ENCODE measurements at regions not wholly inside any gene's neighbourhood (a gene's known extent, or its start where the extent isn't known, plus 50 kb on each side); places are given as distances from the start of the nearest gene placed in this dataset.

- Histone ChIP-seq H2AFZ (ENCODE audit: insufficient read depth, low read length, poor library complexity) (no peak overlapping the region), H3K9me3 (ENCODE audit: insufficient read depth, low read depth, low read length) (no peaks in the 10 kb centered on the region), H4K12ac (ENCODE audit: low read depth, low read length) (no peak overlapping the region), H2AK5ac (ENCODE audit: low read length) (no peak overlapping the region), H3K14ac (ENCODE audit: low read length) (no peak overlapping the region), H3K27me3 (ENCODE audit: insufficient read depth, low read length) (no peaks in the 10 kb centered on the region), H3K9ac (ENCODE audit: low read length) (no peak overlapping the region), H2BK5ac (ENCODE audit: low read depth, low read length, poor library complexity) (no peak overlapping the region), H3K27ac (ENCODE audit: low read depth, low read length) (no peak overlapping the region), H3K23ac (ENCODE audit: low read length) (no peak overlapping the region), H2BK12ac (ENCODE audit: low read length) (no peak overlapping the region), H4K8ac (ENCODE audit: low read depth, low read length) (no peak overlapping the region), H3K18ac (ENCODE audit: low read length) (no peak overlapping the region), H2BK120ac (ENCODE audit: insufficient read depth, low read length, poor library complexity) (no peak overlapping the region), H3K36me3 (ENCODE audit: control insufficient read depth in 1 of 2, insufficient read depth in 2 of 2, low read length in 2 of 2) (no peaks in the 10 kb centered on the region), H4K91ac (ENCODE audit: low read depth, low read length) (no peak overlapping the region), H3K79me1 (ENCODE audit: low read length) (no peaks in the 10 kb centered on the region), H3K4me3 (ENCODE audit: low read depth, low read length) (no peak overlapping the region), H3K79me2 (ENCODE audit: control insufficient read depth, insufficient read depth, low read length, poor library complexity) (no peaks in the 10 kb centered on the region), H3K4ac (ENCODE audit: low read depth, low read length) (no peak overlapping the region), H3K4me2 (ENCODE audit: low read length) (no peak overlapping the region), H3K4me1 (ENCODE audit: control insufficient read depth in 1 of 2, insufficient read depth in 2 of 2, low read length in 2 of 2) (no peaks in the 10 kb centered on the region)
- WGBS (ENCODE audit: extremely low coverage, insufficient coverage, insufficient read length): no CpG with 5 or more reads among the region's 3 CpGs
- no peak for DNase-seq
Measured at GRCh38 chr5:145668714-145669113, 166.4 kb downstream of the PRELID2 start.

GRCh38 chr5:145667742-145668141 lies 167.4 kb downstream of the PRELID2 start:
- no CpG with 5 or more reads among the region's 3 CpGs for WGBS (ENCODE audit: extremely low coverage, insufficient coverage, insufficient read length)
- Histone ChIP-seq H4K12ac (ENCODE audit: low read depth, low read length) (no peak overlapping the region), H4K8ac (ENCODE audit: low read depth, low read length) (no peak overlapping the region), H3K36me3 (ENCODE audit: control insufficient read depth in 1 of 2, insufficient read depth in 2 of 2, low read length in 2 of 2) (no peaks in the 10 kb centered on the region), H3K79me2 (ENCODE audit: control insufficient read depth, insufficient read depth, low read length, poor library complexity) (no peaks in the 10 kb centered on the region), H3K18ac (ENCODE audit: low read length) (no peak overlapping the region), H3K4ac (ENCODE audit: low read depth, low read length) (no peak overlapping the region), H3K9ac (ENCODE audit: low read length) (no peak overlapping the region), H2BK120ac (ENCODE audit: insufficient read depth, low read length, poor library complexity) (no peak overlapping the region), H3K27me3 (ENCODE audit: insufficient read depth, low read length) (no peaks in the 10 kb centered on the region), H3K79me1 (ENCODE audit: low read length) (no peaks in the 10 kb centered on the region), H3K27ac (ENCODE audit: low read depth, low read length) (no peak overlapping the region), H3K4me3 (ENCODE audit: low read depth, low read length) (no peak overlapping the region), H3K4me1 (ENCODE audit: control insufficient read depth in 1 of 2, insufficient read depth in 2 of 2, low read length in 2 of 2) (no peaks in the 10 kb centered on the region), H2AK5ac (ENCODE audit: low read length) (no peak overlapping the region), H4K91ac (ENCODE audit: low read depth, low read length) (no peak overlapping the region), H3K23ac (ENCODE audit: low read length) (no peak overlapping the region), H2BK12ac (ENCODE audit: low read length) (no peak overlapping the region), H2BK5ac (ENCODE audit: low read depth, low read length, poor library complexity) (no peak overlapping the region), H3K9me3 (ENCODE audit: insufficient read depth, low read depth, low read length) (no peaks in the 10 kb centered on the region), H2AFZ (ENCODE audit: insufficient read depth, low read length, poor library complexity) (no peak overlapping the region), H3K4me2 (ENCODE audit: low read length) (no peak overlapping the region), H3K14ac (ENCODE audit: low read length) (no peak overlapping the region)
- no peak for DNase-seq

GRCh38 chr5:145666591-145666990 lies 168.6 kb downstream of the PRELID2 start:
- Histone ChIP-seq H2BK120ac (ENCODE audit: insufficient read depth, low read length, poor library complexity) (no peak overlapping the region), H3K18ac (ENCODE audit: low read length) (no peak overlapping the region), H4K91ac (ENCODE audit: low read depth, low read length) (no peak overlapping the region), H3K36me3 (ENCODE audit: control insufficient read depth in 1 of 2, insufficient read depth in 2 of 2, low read length in 2 of 2) (no peaks in the 10 kb centered on the region), H3K27me3 (ENCODE audit: insufficient read depth, low read length) (no peaks in the 10 kb centered on the region), H4K12ac (ENCODE audit: low read depth, low read length) (no peak overlapping the region), H4K8ac (ENCODE audit: low read depth, low read length) (no peak overlapping the region), H3K79me2 (ENCODE audit: control insufficient read depth, insufficient read depth, low read length, poor library complexity) (no peaks in the 10 kb centered on the region), H3K4ac (ENCODE audit: low read depth, low read length) (no peak overlapping the region), H3K4me2 (ENCODE audit: low read length) (no peak overlapping the region), H3K4me1 (ENCODE audit: control insufficient read depth in 1 of 2, insufficient read depth in 2 of 2, low read length in 2 of 2) (no peaks in the 10 kb centered on the region), H3K4me3 (ENCODE audit: low read depth, low read length) (no peak overlapping the region), H3K79me1 (ENCODE audit: low read length) (no peaks in the 10 kb centered on the region), H3K23ac (ENCODE audit: low read length) (no peak overlapping the region), H3K9me3 (ENCODE audit: insufficient read depth, low read depth, low read length) (no peaks in the 10 kb centered on the region), H2BK5ac (ENCODE audit: low read depth, low read length, poor library complexity) (no peak overlapping the region), H2AFZ (ENCODE audit: insufficient read depth, low read length, poor library complexity) (no peak overlapping the region), H2AK5ac (ENCODE audit: low read length) (no peak overlapping the region), H3K9ac (ENCODE audit: low read length) (no peak overlapping the region), H2BK12ac (ENCODE audit: low read length) (no peak overlapping the region), H3K27ac (ENCODE audit: low read depth, low read length) (no peak overlapping the region), H3K14ac (ENCODE audit: low read length) (no peak overlapping the region)
- no CpG with 5 or more reads among the region's 3 CpGs for WGBS (ENCODE audit: extremely low coverage, insufficient coverage, insufficient read length)
- no peak for DNase-seq

- Histone ChIP-seq H2BK5ac (ENCODE audit: low read depth, low read length, poor library complexity) (no peak overlapping the region), H3K27ac (ENCODE audit: low read depth, low read length) (no peak overlapping the region), H3K23ac (ENCODE audit: low read length) (no peak overlapping the region), H4K8ac (ENCODE audit: low read depth, low read length) (no peak overlapping the region), H2BK12ac (ENCODE audit: low read length) (no peak overlapping the region), H3K18ac (ENCODE audit: low read length) (no peak overlapping the region), H3K27me3 (ENCODE audit: insufficient read depth, low read length) (no peaks in the 10 kb centered on the region), H3K4me1 (ENCODE audit: control insufficient read depth in 1 of 2, insufficient read depth in 2 of 2, low read length in 2 of 2) (no peaks in the 10 kb centered on the region), H2AFZ (ENCODE audit: insufficient read depth, low read length, poor library complexity) (no peak overlapping the region), H2BK120ac (ENCODE audit: insufficient read depth, low read length, poor library complexity) (no peak overlapping the region), H2AK5ac (ENCODE audit: low read length) (no peak overlapping the region), H3K79me1 (ENCODE audit: low read length) (no peaks in the 10 kb centered on the region), H3K4me2 (ENCODE audit: low read length) (no peak overlapping the region), H3K14ac (ENCODE audit: low read length) (no peak overlapping the region), H3K4ac (ENCODE audit: low read depth, low read length) (no peak overlapping the region), H3K9me3 (ENCODE audit: insufficient read depth, low read depth, low read length) (no peaks in the 10 kb centered on the region), H4K12ac (ENCODE audit: low read depth, low read length) (no peak overlapping the region), H3K4me3 (ENCODE audit: low read depth, low read length) (no peak overlapping the region), H3K36me3 (ENCODE audit: control insufficient read depth in 1 of 2, insufficient read depth in 2 of 2, low read length in 2 of 2) (no peaks in the 10 kb centered on the region), H4K91ac (ENCODE audit: low read depth, low read length) (no peak overlapping the region), H3K9ac (ENCODE audit: low read length) (no peak overlapping the region), H3K79me2 (ENCODE audit: control insufficient read depth, insufficient read depth, low read length, poor library complexity) (no peaks in the 10 kb centered on the region)
- no peak for DNase-seq
- no CpG with 5 or more reads among the region's 3 CpGs for WGBS (ENCODE audit: extremely low coverage, insufficient coverage, insufficient read length)
Measured at GRCh38 chr5:145661737-145662485, 173.2 kb downstream of the PRELID2 start.

Measured in trophoblast cell (in vitro differentiated cells and primary cell).